GM12864 (cell line): ENCODE measurements at regions not wholly inside any gene's neighbourhood (a gene's known extent, or its start where the extent isn't known, plus 50 kb on each side); places are given as distances from the start of the nearest gene placed in this dataset.

ENCODE experiments used
- DNase-seq: peaks from one replicate; pipeline ENCODE4 v3.0.0-alpha.2; 2011; ENCODE audit warnings: low read depth
- H3K4me3 ChIP-seq: 2 replicates; pipeline ENCODE4 v1.5.1; 2011; ENCODE audit warnings: mild to moderate bottlenecking, low read depth, low read length, control low read depth
- CTCF ChIP-seq: IDR thresholded peaks from 2 replicates; pipeline ENCODE4 v1.5.1; 2011; ENCODE audit warnings: low read depth, mild to moderate bottlenecking, moderate library complexity, low read length, control low read depth, inconsistent platforms; ENCODE audit errors: missing control alignments

DNA sequence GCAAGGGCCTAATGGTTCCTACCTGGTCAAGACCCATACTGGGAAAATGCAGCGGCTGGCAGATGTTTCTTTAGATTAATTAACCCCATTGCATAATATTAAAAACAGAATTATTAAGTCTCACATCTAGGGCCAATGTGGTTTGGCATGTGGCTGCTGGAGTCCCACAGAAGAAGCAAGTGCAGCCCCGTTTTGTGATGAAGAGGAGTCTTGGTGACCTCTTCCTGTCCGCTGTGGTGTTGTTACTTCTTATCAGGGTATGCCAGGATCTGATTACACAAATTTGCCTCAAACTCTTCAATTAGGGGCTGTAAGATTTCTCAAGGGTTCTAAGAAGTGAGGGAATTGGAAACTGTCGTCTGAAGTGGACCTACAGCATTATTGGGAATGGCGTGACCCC is 240.3 kb downstream of the SEC23IP start:
- DNase-seq, result no peak
- no peak for TF ChIP-seq CTCF
- H3K4me3 ChIP-seq, result no peak overlapping the region

DNA sequence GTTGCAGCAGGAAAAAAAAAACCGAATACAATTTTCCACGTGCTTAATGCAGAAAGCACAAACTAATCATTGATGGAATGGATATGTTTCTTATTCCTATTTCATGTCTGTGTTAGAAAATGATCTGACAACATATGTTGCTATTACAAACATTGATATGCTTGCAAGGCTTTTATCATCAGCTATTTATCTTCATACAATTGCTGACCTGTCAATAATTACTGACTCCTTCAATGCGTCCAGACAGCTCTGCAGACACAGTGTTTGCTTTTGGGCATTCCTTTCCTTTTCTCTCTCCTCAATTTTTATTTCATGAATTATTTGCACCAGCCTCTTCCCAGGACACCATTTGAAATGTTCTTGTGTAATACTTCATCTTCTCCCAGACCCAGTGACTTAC is 246.2 kb downstream of the SEC23IP start:
- DNase-seq, result no peak
- TF ChIP-seq CTCF, result no peak
- H3K4me3 ChIP-seq, result no peak overlapping the region

DNA sequence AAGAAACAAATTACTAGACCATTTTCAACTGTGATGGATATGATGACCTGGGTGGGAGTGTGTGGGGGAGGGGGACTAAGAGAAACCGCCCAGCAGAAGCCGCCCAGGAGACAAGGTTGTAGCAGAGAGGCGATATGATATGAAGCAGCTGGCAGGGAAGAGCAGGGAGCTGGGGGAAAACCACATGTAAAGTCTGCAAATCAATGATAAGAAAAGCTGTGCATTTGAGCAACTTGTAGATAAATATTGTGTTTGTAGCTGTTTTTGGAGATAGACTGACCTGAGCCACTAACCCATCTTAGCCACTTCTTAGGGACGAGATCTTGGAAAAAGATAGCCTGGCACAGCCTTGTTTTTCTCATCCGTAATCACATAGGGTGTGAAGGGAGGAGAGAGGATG is 252.6 kb downstream of the SEC23IP start:
- no peak for TF ChIP-seq CTCF
- DNase-seq, result no peak
- H3K4me3 ChIP-seq, result no peak overlapping the region

- no peak for DNase-seq
- H3K4me3 ChIP-seq, result no peak overlapping the region
- TF ChIP-seq CTCF, result no peak
Measured at GRCh38 chr10:120156614-120157274, 264.2 kb downstream of the SEC23IP start.

DNA sequence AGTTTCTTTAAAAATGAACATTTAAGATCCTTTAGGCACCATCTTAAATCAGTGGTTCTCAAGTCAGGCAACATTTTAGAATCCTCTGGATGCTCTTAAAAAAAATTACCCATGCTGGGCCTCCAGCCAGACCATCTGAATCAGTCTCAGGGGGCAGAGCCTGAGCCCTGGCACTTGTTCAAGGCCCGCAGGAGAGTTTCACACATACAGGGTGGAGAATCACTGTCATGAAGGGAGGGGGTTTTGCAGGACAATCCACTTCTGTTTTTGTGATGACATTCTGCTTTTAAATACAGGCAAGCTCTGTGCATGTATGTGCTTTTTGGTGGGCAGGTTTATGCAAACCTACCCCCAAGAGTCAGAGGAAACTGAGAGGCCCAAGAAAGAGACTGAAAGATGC is 268.6 kb downstream of the SEC23IP start:
- H3K4me3 ChIP-seq, result no peak overlapping the region
- no peak for TF ChIP-seq CTCF
- no peak for DNase-seq

GRCh38 chr10:120162471-120162870 is 269.9 kb downstream of the SEC23IP start:
- no peak for TF ChIP-seq CTCF
- DNase-seq, result no peak
- H3K4me3 ChIP-seq, result no peak overlapping the region

GRCh38 chr10:120172356-120172755 is 279.8 kb downstream of the SEC23IP start:
- no peak overlapping the region for H3K4me3 ChIP-seq
- no peak for TF ChIP-seq CTCF
- DNase-seq, result no peak
